Hepatic stellate cell (primary cell): ENCODE measurements at regions not wholly inside any gene's neighbourhood (a gene's known extent, or its start where the extent isn't known, plus 50 kb on each side); places are given as distances from the start of the nearest gene placed in this dataset.

ENCODE experiments used
- DNase-seq: peaks from one replicate; pipeline ENCODE4 v3.0.0; 2011; ENCODE audit warnings: low spot score

DNA sequence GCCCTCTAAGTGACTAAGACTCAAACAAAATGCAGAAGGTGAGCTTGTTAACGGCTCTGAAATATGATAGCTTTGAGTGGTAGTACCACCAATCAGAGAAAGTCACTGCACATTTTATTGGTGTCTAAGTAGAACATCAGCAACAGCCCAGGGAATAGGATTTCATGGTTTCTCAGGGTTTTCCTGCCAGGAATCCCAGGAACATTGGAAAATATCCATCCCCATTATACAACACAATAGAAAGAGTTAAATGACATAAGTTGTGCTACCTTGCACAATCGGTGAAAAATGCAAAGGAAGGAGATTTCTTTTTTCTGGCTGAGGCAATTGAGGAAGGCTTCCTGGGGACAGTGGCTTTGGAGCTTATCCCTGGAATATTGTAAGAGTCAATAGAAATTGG lies 283.1 kb downstream of the HLX start:
- no peak for DNase-seq

DNA sequence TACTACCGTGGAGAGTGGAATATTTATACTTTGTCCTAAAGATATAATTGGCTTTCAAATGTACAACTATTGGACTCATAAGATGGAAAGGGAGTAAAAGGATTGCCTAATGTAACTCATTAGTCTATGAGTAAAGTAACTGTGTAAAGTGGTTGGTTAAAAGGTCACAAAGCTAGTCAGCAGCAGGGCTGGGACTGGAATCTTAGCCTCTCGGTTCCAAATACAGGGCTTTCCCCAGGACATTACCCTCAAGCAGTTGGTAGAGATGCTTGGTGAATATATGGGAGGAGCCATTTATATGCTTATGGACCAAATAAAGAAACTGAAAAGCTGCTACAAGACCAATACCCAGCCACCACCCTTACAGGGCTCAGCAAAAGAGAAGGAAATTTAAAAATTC lies 283.7 kb downstream of the HLX start:
- no peak for DNase-seq

DNA sequence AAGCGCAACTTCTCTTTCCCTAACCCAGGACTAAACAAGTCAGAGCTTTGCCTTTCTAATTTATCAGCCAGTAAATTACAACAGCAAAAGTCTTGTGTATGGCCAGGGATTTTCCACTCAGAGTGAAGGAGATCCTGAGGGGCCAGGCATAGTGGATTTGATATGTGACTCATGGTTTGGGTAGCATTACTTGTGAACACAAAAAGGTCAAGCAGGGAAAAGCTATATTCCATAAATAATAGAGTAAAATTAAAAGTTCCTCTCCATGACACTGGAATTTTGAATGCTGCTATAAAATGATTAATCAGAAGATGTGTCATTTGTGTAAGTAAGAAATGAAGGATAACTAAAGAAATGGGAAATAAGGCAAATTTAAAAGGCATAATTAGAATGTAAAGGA lies 284.8 kb downstream of the HLX start:
- no peak for DNase-seq

GRCh38 chr1:221164951-221165838 lies 286.0 kb downstream of the HLX start:
- no peak for DNase-seq

DNA sequence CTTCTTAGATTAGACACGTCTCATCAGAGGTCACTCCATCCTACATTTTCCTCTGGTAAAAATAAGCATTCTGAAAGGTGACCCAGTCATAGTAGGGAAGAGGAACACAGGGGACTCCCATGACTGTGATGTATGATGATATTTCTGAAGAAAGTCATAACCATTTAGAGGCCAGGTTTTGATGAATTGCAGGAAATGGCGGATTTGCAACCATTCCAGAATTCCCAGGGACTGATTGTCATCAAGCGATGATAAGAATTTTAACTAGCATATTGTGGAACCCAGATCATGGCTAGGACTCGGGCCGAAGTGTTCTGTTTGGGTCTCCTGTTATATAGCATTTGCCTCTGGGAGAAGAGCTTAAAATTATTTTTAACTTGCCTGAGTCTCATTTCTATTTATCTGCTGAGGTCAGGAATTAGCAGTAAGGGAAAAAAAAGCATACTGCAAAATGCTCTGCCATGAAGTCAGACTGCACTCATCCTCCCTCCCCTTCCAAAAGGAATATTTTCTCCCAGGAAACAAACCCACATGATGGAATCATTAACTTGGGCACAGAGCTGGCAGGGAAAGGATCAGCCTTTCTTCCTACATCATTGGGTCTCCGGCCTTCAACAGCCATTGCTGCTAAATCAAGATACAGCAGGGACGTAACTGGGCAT lies 286.7 kb downstream of the HLX start:
- DNase-seq, result no peak

GRCh38 chr1:221166559-221167318 lies 287.5 kb downstream of the HLX start:
- no peak for DNase-seq

- no peak for DNase-seq
Measured at GRCh38 chr1:221169447-221169889, 290.2 kb downstream of the HLX start.

DNA sequence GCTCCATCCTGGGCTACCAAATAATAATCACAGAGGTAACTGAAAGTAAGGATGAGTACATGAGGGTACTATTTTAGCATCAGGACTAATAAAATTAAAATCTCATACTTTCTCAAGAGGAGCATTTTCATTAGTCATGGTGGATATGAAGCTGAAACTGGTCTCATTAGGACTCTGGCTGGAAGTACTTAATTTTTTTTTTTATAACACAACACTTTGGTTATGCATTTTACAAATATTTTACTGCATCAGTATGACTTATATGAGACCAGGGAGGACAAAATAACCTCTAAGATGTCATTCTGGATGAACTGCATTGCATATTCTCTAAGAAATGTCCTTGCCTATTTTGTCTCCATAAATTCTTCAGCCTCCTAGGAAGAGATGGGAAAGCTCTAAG lies 290.9 kb downstream of the HLX start:
- no peak for DNase-seq

- no peak for DNase-seq
Measured at GRCh38 chr1:221171768-221172167, 292.5 kb downstream of the HLX start.

GRCh38 chr1:221172841-221173240 lies 293.6 kb downstream of the HLX start:
- DNase-seq, result no peak

- no peak for DNase-seq
Measured at GRCh38 chr1:221174330-221174993, 295.2 kb downstream of the HLX start.

DNA sequence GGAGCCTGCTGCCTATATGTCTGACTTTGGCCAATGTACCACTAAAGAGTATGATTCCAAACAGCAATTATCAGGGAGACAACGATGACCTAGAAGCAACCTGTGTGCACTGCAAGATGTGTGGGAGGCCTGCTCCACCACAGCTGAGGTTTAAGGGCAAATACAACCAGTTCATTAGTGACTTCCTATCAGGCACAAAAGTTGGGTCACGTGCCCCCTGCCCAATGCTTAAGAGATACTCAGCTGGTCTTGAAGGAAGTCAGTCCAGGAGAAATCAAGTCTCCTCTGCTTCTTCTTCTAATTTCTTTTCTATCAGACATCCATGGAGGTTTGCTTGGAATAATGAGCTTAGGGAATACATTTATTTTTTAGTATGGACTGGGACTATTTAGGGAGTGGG lies 296.0 kb downstream of the HLX start:
- no peak for DNase-seq

DNA sequence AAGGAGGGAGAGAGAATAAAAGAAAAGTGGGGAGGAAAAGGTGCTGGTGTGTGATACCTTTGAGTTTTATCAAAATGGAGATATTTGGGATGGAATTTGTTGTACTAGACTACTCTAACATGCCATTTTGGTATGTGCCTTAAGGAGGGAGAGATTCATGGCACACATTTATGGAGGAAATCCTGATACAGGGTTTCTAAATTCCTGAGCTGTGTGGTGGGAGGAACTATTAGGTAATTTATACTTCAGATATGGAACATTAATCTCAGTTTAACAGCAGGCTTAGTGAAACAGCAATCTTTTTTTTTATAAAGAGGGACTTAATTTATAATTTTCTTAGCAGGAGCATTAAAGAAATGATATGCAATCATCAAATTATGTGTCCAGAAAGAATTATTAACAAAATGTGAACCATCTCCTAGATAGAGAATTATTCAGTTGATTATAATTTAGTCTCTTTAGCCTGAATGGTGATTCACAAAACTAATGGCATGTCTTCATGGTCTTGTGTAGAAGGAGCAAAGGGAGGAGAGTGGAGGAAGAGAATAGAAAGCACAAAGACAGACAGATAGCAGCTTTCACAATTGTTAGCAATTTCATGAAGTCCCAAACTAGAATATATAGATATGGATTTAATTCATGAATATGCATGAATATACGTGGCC lies 301.6 kb downstream of the HLX start:
- no peak for DNase-seq

GRCh38 chr1:221182791-221183533 lies 303.7 kb downstream of the HLX start:
- no peak for DNase-seq

GRCh38 chr1:221184131-221184794 lies 305.0 kb downstream of the HLX start:
- no peak for DNase-seq

- DNase-seq, result no peak
Measured at GRCh38 chr1:221187174-221187573, 307.9 kb downstream of the HLX start.

DNA sequence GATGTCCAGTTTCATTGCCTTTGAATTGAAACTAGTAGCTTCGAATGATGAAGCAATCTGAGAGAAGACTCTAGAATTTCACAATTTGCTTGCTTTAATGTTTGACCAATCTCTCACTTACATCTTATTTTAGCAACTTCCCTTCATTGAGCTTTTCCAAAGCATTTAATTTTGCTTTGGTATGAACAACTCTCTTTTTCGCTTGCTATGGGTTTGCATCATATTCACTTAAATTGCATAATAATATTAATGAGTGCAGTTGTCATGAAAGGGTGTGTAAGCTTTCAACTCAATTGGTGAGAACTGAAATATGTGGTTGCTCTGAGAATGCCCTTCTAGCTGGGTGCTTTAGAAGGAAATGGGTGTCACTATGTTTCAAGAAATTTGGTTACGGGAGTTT lies 309.2 kb downstream of the HLX start:
- no peak for DNase-seq

DNA sequence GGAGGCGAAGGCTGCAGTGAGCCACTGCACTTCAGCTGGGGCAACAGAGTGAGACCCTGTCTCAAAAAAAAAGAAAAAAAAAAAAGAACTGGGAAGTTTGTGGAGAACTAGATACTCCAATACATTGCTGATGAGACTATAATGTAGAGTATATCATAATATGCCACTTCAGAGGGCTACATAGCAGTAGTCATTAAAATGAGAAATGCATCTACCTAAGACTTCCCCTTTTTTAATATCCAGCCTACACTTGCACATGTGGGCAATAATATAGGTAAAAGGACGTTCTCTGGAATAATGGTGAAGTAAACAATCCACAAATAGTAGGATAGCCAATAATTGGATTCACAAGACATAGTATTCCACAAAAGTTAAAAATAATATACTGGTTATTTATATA lies 311.0 kb downstream of the HLX start:
- no peak for DNase-seq

GRCh38 chr1:221192055-221192454 lies 312.8 kb downstream of the HLX start:
- DNase-seq, result no peak

DNA sequence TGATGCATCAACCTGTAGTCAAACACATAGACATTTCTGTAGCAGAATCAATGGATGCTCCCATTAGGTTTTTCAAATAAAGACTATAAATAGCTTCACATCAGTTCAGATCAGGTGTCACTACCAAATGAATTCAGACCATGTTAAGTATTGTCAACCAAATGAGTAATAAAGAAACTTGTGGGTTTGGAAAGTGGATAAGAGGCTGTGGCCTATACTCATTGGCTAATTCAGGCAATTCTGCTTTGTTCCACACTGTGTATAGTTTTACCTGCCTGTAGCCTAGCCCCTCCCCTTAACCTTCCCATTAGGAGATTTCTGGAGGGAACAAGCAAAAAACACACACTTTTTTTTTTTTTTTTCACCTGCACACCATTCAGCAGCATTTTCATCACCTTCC lies 321.2 kb downstream of the HLX start:
- no peak for DNase-seq
